ENCODE measurements at regions not wholly inside any gene's neighbourhood (a gene's known extent, or its start where the extent isn't known, plus 50 kb on each side); places are given as distances from the start of the nearest gene placed in this dataset.

DNA sequence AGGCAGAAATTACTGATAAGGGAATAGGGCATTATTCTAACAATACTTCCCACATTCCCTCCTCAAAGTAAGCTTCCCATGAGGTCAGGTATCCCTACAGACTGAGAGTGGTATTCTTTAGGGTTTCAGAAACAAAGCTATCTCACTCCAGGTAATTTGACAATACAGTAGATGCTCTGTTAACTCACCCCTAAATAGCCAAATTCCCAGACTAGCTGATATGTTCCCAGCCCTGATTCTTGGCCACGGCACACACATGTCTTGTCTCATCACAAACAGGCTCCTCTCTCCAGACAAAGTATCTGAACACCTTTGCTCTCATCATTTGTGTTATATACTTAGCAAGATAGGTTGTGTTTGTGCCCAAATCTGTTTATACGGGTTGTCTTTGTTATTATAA lies 139.9 kb downstream of the ZNF608 start:
- H3K4me3 ChIP-seq (IDR thresholded peaks at IDR 0.05; ENCODE audit: insufficient read depth, low read depth, low read length) = no peak overlapping the region

DNA sequence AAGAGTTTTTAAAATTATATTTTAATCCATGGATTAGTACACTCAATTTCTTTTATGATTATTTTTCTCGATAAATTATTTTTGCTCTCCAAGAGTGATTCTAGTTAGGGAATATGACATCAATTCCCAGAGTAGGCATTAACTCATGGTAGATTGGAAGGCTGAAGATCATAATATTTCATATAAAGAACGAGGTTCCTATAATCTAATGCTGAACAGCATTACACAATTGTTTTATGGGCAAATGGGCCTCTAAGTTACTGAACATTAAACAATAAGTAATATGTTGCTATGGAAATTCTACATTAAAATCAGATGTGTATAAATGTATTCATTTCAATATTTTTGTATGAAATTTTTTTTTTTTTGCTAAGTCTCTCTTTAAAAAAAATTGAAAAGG lies 140.3 kb downstream of the ZNF608 start:
- H3K4me1 ChIP-seq (ENCODE audit: low read depth, poor library complexity, severe bottlenecking) = no peaks in the 10 kb centered on the region
- H4K20me1 ChIP-seq (ENCODE audit: insufficient read depth) = no peaks in the 10 kb centered on the region
- H3K4me2 ChIP-seq = no peak overlapping the region
- no peaks in the 10 kb centered on the region for H3K79me2 ChIP-seq (ENCODE audit: insufficient read depth, low read depth)
- TF ChIP-seq, protein P1, sequence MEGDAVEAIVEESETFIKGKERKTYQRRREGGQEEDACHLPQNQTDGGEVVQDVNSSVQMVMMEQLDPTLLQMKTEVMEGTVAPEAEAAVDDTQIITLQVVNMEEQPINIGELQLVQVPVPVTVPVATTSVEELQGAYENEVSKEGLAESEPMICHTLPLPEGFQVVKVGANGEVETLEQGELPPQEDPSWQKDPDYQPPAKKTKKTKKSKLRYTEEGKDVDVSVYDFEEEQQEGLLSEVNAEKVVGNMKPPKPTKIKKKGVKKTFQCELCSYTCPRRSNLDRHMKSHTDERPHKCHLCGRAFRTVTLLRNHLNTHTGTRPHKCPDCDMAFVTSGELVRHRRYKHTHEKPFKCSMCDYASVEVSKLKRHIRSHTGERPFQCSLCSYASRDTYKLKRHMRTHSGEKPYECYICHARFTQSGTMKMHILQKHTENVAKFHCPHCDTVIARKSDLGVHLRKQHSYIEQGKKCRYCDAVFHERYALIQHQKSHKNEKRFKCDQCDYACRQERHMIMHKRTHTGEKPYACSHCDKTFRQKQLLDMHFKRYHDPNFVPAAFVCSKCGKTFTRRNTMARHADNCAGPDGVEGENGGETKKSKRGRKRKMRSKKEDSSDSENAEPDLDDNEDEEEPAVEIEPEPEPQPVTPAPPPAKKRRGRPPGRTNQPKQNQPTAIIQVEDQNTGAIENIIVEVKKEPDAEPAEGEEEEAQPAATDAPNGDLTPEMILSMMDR (conservative IDR thresholded peaks at IDR 0.05; ENCODE audit: low read depth, low read length) = no peak
- H3K9ac ChIP-seq = no peak overlapping the region
- no peaks in the 10 kb centered on the region for H3K36me3 ChIP-seq (ENCODE audit: insufficient read depth)
- H3K27ac ChIP-seq = no peak overlapping the region
- H2AFZ ChIP-seq (ENCODE audit: low read depth) = no peak overlapping the region
- no peaks in the 10 kb centered on the region for H3K27me3 ChIP-seq (ENCODE audit: insufficient read depth, low read depth)
- H3K4me3 ChIP-seq (IDR thresholded peaks at IDR 0.05; ENCODE audit: insufficient read depth, low read depth, low read length) = no peak overlapping the region

More for the DNA sequence above, 139.9 kb downstream of the ZNF608 start:
- no peaks in the 10 kb centered on the region for H3K27me3 ChIP-seq (ENCODE audit: insufficient read depth, low read depth)
- no peaks in the 10 kb centered on the region for H3K79me2 ChIP-seq (ENCODE audit: insufficient read depth, low read depth)
- H2AFZ ChIP-seq (ENCODE audit: low read depth) = no peak overlapping the region
- no peak overlapping the region for H3K4me2 ChIP-seq
- no peaks in the 10 kb centered on the region for H3K4me1 ChIP-seq (ENCODE audit: low read depth, poor library complexity, severe bottlenecking)
- no peak overlapping the region for H3K9ac ChIP-seq
- H3K27ac ChIP-seq = no peak overlapping the region
- no peaks in the 10 kb centered on the region for H4K20me1 ChIP-seq (ENCODE audit: insufficient read depth)
- TF ChIP-seq, protein P1 (conservative IDR thresholded peaks at IDR 0.05; ENCODE audit: low read depth, low read length) = no peak
- no peaks in the 10 kb centered on the region for H3K36me3 ChIP-seq (ENCODE audit: insufficient read depth)

DNA sequence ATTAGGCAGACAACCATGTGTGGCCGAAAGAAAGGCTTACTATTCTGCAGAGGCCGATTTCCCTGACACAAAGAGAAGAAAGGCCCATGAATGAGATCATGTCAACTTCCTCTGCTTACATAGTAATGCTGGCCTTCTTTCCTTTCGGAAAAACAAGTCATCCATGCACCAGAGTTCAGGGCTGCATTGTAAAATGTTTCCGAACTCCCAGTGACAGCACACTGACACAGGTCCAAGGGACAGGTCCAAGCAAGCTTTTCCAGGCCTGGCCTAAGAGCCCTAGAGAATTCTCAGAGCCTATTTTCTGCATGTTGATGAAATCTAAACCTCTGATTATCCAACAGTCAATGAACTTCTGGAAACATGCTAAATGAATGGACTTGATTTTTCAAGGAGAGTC lies 140.9 kb downstream of the ZNF608 start:
- TF ChIP-seq, protein P1 (conservative IDR thresholded peaks at IDR 0.05; ENCODE audit: low read depth, low read length) = no peak
- H4K20me1 ChIP-seq (ENCODE audit: insufficient read depth) = no peaks in the 10 kb centered on the region
- H3K36me3 ChIP-seq (ENCODE audit: insufficient read depth) = no peaks in the 10 kb centered on the region
- no peaks in the 10 kb centered on the region for H3K4me1 ChIP-seq (ENCODE audit: low read depth, poor library complexity, severe bottlenecking)
- no peak overlapping the region for H3K4me3 ChIP-seq (IDR thresholded peaks at IDR 0.05; ENCODE audit: insufficient read depth, low read depth, low read length)
- no peak overlapping the region for H3K27ac ChIP-seq
- no peak overlapping the region for H2AFZ ChIP-seq (ENCODE audit: low read depth)
- H3K79me2 ChIP-seq (ENCODE audit: insufficient read depth, low read depth) = no peaks in the 10 kb centered on the region
- H3K4me2 ChIP-seq = no peak overlapping the region
- H3K9ac ChIP-seq = no peak overlapping the region
- no peaks in the 10 kb centered on the region for H3K27me3 ChIP-seq (ENCODE audit: insufficient read depth, low read depth)

DNA sequence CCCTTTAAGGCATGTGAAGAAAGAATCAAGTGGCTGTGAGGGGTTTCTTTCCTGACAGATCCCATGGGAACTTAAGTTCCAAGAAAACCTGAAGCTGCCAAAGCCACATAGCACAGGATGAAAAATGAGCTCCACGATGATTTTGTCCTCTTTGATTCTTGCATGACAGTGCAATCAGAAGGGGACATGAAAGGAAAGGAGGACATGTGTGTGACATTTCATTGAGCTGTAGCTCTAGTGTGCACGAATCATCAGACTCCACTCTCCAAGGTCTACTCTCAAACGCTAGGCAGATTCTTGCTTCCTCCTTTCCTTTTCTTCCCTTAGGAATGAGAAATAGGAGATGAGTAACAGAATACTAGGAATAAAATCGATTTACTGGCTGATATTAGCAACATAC lies 142.0 kb downstream of the ZNF608 start:
- no peak overlapping the region for H3K27ac ChIP-seq
- no peak overlapping the region for H2AFZ ChIP-seq (ENCODE audit: low read depth)
- H3K36me3 ChIP-seq (ENCODE audit: insufficient read depth) = no peaks in the 10 kb centered on the region
- no peak overlapping the region for H3K9ac ChIP-seq
- H3K27me3 ChIP-seq (ENCODE audit: insufficient read depth, low read depth) = no peaks in the 10 kb centered on the region
- peaks cover 4% of the 10 kb centered on the region for H3K4me1 ChIP-seq (ENCODE audit: low read depth, poor library complexity, severe bottlenecking)
- TF ChIP-seq, protein P1 (conservative IDR thresholded peaks at IDR 0.05; ENCODE audit: low read depth, low read length) = no peak
- no peaks in the 10 kb centered on the region for H3K79me2 ChIP-seq (ENCODE audit: insufficient read depth, low read depth)
- H3K4me3 ChIP-seq (IDR thresholded peaks at IDR 0.05; ENCODE audit: insufficient read depth, low read depth, low read length) = no peak overlapping the region
- no peaks in the 10 kb centered on the region for H4K20me1 ChIP-seq (ENCODE audit: insufficient read depth)
- no peak overlapping the region for H3K4me2 ChIP-seq
